SU-DHL-6 (cell line): ENCODE measurements at regions not wholly inside any gene's neighbourhood (a gene's known extent, or its start where the extent isn't known, plus 50 kb on each side); places are given as distances from the start of the nearest gene placed in this dataset.

ENCODE experiments used
- H2AFZ ChIP-seq: fragments of 200-600 bp; sonication (generic); 2 replicates; pipeline ENCODE4 v1.6.1; 2014; ENCODE audit warnings: low read depth, mild to moderate bottlenecking, moderate library complexity, mixed read lengths, antibody characterized with exemption, low read length; ENCODE audit not compliant: severe bottlenecking
- H3F3A ChIP-seq: fragments of 200-600 bp; shearing (Covaris generic); 2 replicates; pipeline ENCODE4 v1.6.0; 2016; ENCODE audit warnings: antibody characterized with exemption, mild to moderate bottlenecking; ENCODE audit not compliant: insufficient read depth
- H3K27ac ChIP-seq: fragments of 200-600 bp; sonication (generic); 2 replicates; pipeline ENCODE4 v1.5.1; 2016; ENCODE audit warnings: low read depth, mild to moderate bottlenecking, low read length, moderate library complexity, mixed read lengths
- H3K27me3 ChIP-seq: fragments of 200-600 bp; sonication (generic), shearing (Covaris generic); 2 replicates; pipeline ENCODE4 v1.6.0; 2014; ENCODE audit warnings: mild to moderate bottlenecking, low read length
- H3K36me3 ChIP-seq: fragments of 200-600 bp; sonication (generic); 2 replicates; pipeline ENCODE4 v1.6.1; 2014; ENCODE audit warnings: mild to moderate bottlenecking, low read length, mixed read lengths
- H3K4me2 ChIP-seq: fragments of 300-600, 200-600 bp; shearing (Covaris generic), sonication (generic); 2 replicates; pipeline ENCODE4 v1.6.0; 2014; ENCODE audit warnings: low read length, low read depth, mild to moderate bottlenecking; ENCODE audit not compliant: poor library complexity, severe bottlenecking
- H3K4me3 ChIP-seq: fragments of 200-600 bp; sonication (generic); 2 replicates; pipeline ENCODE4 v1.5.1; 2014; ENCODE audit warnings: antibody characterized with exemption, low read length, mild to moderate bottlenecking, mixed read lengths; ENCODE audit not compliant: insufficient read depth, poor library complexity, severe bottlenecking
- H3K79me2 ChIP-seq: fragments of 200-600 bp; sonication (generic); 2 replicates; pipeline ENCODE4 v1.6.1; 2014; ENCODE audit warnings: mild to moderate bottlenecking, low read length, moderate library complexity; ENCODE audit not compliant: insufficient read depth
- H3K9ac ChIP-seq: fragments of 200-600 bp; sonication (generic); 2 replicates; pipeline ENCODE4 v1.7.0; 2014; ENCODE audit warnings: mild to moderate bottlenecking, low read length
- H3K9me2 ChIP-seq: fragments of 200-600 bp; sonication (generic); replicated peaks from 2 replicates; pipeline ENCODE4 v1.6.1; 2014; ENCODE audit warnings: low read length; ENCODE audit not compliant: insufficient read depth
- H3K9me3 ChIP-seq: fragments of 200-600 bp; sonication (generic); 2 replicates; pipeline ENCODE4 v1.6.1; 2014; ENCODE audit warnings: low read length, mixed read lengths; ENCODE audit not compliant: insufficient read depth
- H4K20me1 ChIP-seq: fragments of 200-600 bp; sonication (generic); 2 replicates; pipeline ENCODE4 v1.6.1; 2014; ENCODE audit warnings: low read depth, mild to moderate bottlenecking, antibody characterized with exemption, low read length, moderate library complexity, mixed read lengths
- EZH2phosphoT487 ChIP-seq: fragments of 200-600 bp; sonication (generic), shearing (Covaris generic); conservative IDR thresholded peaks from 2 replicates; pipeline ENCODE4 v1.6.1; 2018; ENCODE audit warnings: mild to moderate bottlenecking, antibody characterized with exemption, low read length, moderate library complexity, mixed read lengths
- TF ChIP-seq, protein P1 (sequence below): fragments of 200-600 bp; sonication (generic); IDR thresholded peaks from one replicate; pipeline ENCODE4 v1.5.1; 2017; ENCODE audit warnings: antibody characterized with exemption, mild to moderate bottlenecking, low read length, moderate library complexity; ENCODE audit not compliant: insufficient read depth, poor library complexity, severe bottlenecking

DNA sequence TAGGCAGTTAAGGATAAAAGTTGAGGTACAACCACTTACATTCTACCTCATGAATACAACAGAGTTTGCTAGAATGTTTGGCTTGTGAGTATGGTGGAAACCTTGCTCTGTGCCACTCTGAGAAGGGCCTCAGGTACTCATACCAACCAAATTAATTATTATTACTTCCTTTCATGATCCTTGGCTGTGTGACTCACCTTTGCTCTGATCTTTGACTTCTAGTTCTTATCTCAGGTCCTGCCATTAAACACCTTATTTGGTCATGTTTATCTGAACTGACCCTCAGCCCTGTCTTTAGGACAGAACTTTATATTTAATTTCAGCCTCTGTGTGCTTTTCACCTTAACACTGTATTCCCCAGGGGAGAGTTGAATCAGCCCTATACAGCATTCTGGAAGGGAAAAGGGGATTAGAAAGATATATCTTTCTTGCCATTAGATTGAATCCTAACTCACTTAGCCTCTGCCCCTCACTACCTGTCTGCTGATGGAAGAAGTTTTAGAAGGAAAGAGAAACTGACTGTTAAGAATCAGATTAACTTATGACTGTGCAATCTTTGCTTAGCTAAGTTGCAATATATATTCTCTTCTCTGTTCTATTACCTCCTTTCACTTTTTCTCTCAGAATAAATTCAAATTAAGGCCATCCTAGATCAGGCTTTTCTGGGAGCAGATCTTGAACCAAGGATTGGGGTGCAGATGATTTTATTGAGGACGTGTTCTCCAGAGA, 260.4 kb upstream of the DPYD start:
- no peaks in the 10 kb centered on the region for H4K20me1 ChIP-seq
- no peak overlapping the region for H3K27ac ChIP-seq
- H3K27me3 ChIP-seq = no peaks in the 10 kb centered on the region
- H3K9me2 ChIP-seq = no peaks in the 10 kb centered on the region
- no peaks in the 10 kb centered on the region for H3K79me2 ChIP-seq
- no peak overlapping the region for H2AFZ ChIP-seq
- no peaks in the 10 kb centered on the region for H3K9me3 ChIP-seq
- H3F3A ChIP-seq = no peaks in the 10 kb centered on the region
- no peaks in the 10 kb centered on the region for H3K36me3 ChIP-seq
- no peak overlapping the region for H3K4me3 ChIP-seq
- no peak overlapping the region for H3K4me2 ChIP-seq
- TF ChIP-seq EZH2phosphoT487 = no peak
- TF ChIP-seq, protein P1, sequence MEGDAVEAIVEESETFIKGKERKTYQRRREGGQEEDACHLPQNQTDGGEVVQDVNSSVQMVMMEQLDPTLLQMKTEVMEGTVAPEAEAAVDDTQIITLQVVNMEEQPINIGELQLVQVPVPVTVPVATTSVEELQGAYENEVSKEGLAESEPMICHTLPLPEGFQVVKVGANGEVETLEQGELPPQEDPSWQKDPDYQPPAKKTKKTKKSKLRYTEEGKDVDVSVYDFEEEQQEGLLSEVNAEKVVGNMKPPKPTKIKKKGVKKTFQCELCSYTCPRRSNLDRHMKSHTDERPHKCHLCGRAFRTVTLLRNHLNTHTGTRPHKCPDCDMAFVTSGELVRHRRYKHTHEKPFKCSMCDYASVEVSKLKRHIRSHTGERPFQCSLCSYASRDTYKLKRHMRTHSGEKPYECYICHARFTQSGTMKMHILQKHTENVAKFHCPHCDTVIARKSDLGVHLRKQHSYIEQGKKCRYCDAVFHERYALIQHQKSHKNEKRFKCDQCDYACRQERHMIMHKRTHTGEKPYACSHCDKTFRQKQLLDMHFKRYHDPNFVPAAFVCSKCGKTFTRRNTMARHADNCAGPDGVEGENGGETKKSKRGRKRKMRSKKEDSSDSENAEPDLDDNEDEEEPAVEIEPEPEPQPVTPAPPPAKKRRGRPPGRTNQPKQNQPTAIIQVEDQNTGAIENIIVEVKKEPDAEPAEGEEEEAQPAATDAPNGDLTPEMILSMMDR = no peak
- no peak overlapping the region for H3K9ac ChIP-seq

DNA sequence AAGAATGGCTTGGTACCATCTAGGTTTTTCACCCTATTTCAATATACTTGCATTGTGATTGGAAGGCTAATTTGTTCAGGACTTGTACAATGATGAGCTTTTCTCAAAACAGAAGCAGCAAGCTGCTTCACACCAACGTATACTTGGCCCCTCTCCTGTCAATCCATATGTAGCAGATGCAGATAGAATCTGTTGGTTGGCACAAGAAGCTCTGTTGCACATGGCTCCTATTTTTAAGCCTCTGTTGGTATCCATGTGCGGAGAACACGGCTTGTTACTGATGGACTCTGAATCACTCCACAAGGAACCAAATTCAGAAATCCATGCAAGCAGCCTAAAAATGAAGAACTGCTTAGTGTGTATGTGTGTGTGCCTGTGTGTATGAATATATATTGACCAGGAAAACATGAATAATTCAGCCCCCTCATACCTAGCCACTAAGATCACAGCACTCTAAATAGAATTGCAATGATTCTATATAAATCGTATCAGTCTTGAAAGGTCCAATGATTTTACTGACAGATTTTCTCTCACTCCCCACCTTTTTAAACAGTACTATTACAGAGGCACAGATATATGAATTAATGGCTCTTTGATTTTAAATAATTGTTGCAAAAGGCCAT, 258.4 kb upstream of the DPYD start:
- H3K4me2 ChIP-seq = no peak overlapping the region
- no peaks in the 10 kb centered on the region for H3F3A ChIP-seq
- no peaks in the 10 kb centered on the region for H3K27me3 ChIP-seq
- H3K9me2 ChIP-seq = no peaks in the 10 kb centered on the region
- no peak overlapping the region for H3K9ac ChIP-seq
- no peaks in the 10 kb centered on the region for H3K36me3 ChIP-seq
- no peak overlapping the region for H3K27ac ChIP-seq
- H3K79me2 ChIP-seq = no peaks in the 10 kb centered on the region
- H4K20me1 ChIP-seq = no peaks in the 10 kb centered on the region
- H2AFZ ChIP-seq = no peak overlapping the region
- no peaks in the 10 kb centered on the region for H3K9me3 ChIP-seq
- TF ChIP-seq, protein P1 = no peak
- TF ChIP-seq EZH2phosphoT487 = no peak
- H3K4me3 ChIP-seq = no peak overlapping the region

DNA sequence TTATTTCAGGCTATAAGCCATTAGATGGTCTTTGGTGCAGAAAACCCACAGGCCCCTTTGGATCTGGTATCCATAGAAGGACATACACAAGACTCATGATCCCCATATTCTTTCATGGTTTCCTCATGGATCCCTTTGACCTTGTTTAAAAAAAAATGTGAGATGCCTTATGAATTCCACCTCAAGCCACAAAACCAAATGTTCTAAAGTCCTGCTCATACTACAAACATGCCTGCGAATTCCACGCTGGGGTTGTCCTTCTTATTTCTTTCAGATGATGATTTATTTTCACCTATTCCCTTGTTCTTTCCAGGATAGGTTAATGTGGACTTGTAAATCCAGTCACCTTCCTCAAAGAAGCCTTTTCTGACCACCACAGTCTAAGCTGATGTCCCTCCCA, 256.9 kb upstream of the DPYD start:
- H2AFZ ChIP-seq = no peak overlapping the region
- no peaks in the 10 kb centered on the region for H3K36me3 ChIP-seq
- no peaks in the 10 kb centered on the region for H3K79me2 ChIP-seq
- no peak overlapping the region for H3K9ac ChIP-seq
- TF ChIP-seq EZH2phosphoT487 = no peak
- TF ChIP-seq, protein P1 = no peak
- no peak overlapping the region for H3K4me3 ChIP-seq
- no peak overlapping the region for H3K27ac ChIP-seq
- H3K27me3 ChIP-seq = no peaks in the 10 kb centered on the region
- H3K4me2 ChIP-seq = no peak overlapping the region
- H4K20me1 ChIP-seq = no peaks in the 10 kb centered on the region
- H3K9me2 ChIP-seq = no peaks in the 10 kb centered on the region
- H3F3A ChIP-seq = no peaks in the 10 kb centered on the region
- H3K9me3 ChIP-seq = no peaks in the 10 kb centered on the region
